Fibroblast of mammary gland (primary cell): ENCODE measurements at regions not wholly inside any gene's neighbourhood (a gene's known extent, or its start where the extent isn't known, plus 50 kb on each side); places are given as distances from the start of the nearest gene placed in this dataset.
A peak's percentile ranks its signal among the peaks of the same experiment; 100 is the strongest.

Experiments
- DNase-seq: peaks from one replicate; pipeline ENCODE4 v3.0.0-alpha.2; 2010; ENCODE audit warnings: low read depth
- H3K4me3 ChIP-seq: 2 replicates; pipeline ENCODE4 v1.5.1; 2011; ENCODE audit warnings: low read depth, mild to moderate bottlenecking, low read length, moderate library complexity; ENCODE audit not compliant: control insufficient read depth
- TF ChIP-seq, protein P1 (sequence below): conservative IDR thresholded peaks from 2 replicates; pipeline ENCODE4 v1.5.1; 2011; ENCODE audit warnings: low read depth, low read length, inconsistent platforms; ENCODE audit not compliant: control insufficient read depth, insufficient read depth

DNA sequence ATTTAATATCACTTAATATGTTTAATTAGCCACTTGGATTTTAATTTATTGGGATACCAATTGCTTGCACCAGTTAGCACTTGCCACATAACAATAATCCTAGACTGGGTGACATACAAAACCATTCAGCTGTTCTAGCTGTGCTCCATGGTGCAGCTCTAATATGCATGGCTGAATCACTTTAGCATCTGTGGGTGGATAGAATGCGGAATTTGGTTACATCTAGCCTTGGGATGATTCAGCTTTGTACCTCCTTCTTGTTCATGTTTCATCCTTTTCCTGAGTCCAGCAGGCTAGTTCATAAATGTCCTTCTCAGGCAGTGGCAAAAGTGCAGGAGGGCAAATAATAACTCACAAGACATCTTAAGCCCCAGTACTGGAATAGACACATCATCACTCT is 1263.0 kb downstream of the LRFN5 start:
- DNase-seq, result peak; percentile 77
- no peak overlapping the region for H3K4me3 ChIP-seq
- TF ChIP-seq, protein P1, sequence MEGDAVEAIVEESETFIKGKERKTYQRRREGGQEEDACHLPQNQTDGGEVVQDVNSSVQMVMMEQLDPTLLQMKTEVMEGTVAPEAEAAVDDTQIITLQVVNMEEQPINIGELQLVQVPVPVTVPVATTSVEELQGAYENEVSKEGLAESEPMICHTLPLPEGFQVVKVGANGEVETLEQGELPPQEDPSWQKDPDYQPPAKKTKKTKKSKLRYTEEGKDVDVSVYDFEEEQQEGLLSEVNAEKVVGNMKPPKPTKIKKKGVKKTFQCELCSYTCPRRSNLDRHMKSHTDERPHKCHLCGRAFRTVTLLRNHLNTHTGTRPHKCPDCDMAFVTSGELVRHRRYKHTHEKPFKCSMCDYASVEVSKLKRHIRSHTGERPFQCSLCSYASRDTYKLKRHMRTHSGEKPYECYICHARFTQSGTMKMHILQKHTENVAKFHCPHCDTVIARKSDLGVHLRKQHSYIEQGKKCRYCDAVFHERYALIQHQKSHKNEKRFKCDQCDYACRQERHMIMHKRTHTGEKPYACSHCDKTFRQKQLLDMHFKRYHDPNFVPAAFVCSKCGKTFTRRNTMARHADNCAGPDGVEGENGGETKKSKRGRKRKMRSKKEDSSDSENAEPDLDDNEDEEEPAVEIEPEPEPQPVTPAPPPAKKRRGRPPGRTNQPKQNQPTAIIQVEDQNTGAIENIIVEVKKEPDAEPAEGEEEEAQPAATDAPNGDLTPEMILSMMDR, result no peak

- no peak for DNase-seq
- TF ChIP-seq, protein P1, result no peak
- H3K4me3 ChIP-seq, result no peak overlapping the region
Observed at GRCh38 chr14:42862114-42862513, 1255.4 kb downstream of the LRFN5 start.

DNA sequence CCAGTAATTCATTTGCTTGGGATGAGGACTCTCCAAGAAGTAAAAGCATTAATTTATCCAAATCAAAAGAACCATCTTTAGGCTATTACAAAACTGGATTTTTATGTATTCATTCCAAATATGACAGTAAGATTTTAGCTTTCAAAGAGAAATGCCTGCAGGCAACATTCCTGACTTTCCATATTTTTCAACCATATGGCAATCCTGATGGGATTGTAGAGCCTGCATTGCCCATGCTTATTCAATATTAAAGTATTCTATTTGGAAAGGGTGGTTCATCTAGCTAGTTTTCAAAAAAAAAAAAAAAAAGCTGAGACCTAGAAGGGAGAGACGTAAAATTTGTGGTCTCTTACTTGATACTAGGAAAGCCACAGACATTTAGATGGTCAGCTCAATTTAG is 1253.7 kb downstream of the LRFN5 start:
- H3K4me3 ChIP-seq, result no peak overlapping the region
- TF ChIP-seq, protein P1, result no peak
- no peak for DNase-seq

DNA sequence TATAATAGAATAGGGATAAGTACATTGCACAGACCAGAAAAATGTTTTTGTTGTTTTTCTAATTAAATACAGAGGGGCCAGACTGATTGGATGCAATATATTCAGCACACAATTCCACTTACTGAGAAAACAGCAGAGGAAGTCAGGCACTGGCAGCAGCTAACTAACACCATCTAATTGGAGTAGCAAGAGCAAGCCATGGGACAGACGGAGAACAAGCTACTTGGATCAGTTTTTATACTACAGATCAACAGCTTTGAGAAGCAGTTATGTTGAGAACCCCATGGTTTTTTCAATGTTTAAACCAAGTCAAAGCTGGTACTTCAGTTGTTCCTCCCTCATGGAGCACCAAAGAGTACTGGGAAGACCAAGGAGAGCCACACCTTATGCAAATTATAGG is 1249.4 kb downstream of the LRFN5 start:
- DNase-seq, result no peak
- H3K4me3 ChIP-seq, result no peak overlapping the region
- TF ChIP-seq, protein P1, result no peak

DNA sequence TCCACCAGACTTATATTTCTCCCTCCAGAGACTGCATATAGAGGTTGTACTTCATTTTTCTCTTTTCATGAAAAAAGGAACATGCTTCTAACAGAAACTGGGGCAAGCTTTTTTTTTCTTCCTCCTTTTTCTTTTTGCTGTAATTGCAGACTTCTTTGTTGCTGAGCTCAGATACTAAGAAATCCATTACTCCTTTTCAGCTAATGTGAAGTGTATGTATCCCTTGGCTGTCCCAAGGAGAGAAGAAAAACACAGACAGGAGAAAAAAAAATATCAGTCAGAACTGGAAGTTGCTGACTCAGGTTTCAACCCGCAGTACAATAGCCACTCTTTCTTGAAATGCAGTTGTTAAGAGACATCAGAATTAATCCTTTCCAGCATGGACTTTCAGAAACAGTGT is 1248.4 kb downstream of the LRFN5 start:
- TF ChIP-seq, protein P1, result no peak
- H3K4me3 ChIP-seq, result no peak overlapping the region
- DNase-seq, result peak; percentile 2

DNA sequence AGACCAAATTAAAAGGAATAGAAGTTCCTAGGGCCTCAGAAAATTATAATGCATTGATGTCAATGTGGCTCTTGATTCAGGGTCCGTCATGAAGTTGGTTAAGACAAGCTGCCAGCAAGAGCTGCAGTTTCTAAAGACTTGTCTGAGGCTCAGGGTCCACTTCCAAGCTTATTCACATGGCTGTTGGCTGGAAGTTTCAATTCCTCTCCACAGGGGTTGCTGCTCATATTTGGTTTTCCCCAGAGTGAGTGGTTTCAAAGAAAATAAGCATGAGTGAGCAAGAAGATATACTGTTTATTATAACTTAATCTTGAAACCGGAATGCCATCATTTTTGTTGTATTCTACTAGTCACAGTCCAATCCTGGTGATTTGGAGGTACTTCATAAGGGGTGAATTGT is 1247.4 kb downstream of the LRFN5 start:
- no peak for DNase-seq
- TF ChIP-seq, protein P1, result no peak
- H3K4me3 ChIP-seq, result no peak overlapping the region

- H3K4me3 ChIP-seq, result no peak overlapping the region
- DNase-seq, result no peak
- TF ChIP-seq, protein P1, result no peak
Observed at GRCh38 chr14:42848652-42849051, 1242.0 kb downstream of the LRFN5 start.
